Anterior cingulate cortex (tissue), 58 donors: ENCODE measurements at regions not wholly inside any gene's neighbourhood (a gene's known extent, or its start where the extent isn't known, plus 50 kb on each side); places are given as distances from the start of the nearest gene placed in this dataset.

ENCODE experiments used
- DNase-seq, 58 donors: peaks; one replicate each; lab custom pipeline; 2025; lab: John Stamatoyannopoulos, UW

DNA sequence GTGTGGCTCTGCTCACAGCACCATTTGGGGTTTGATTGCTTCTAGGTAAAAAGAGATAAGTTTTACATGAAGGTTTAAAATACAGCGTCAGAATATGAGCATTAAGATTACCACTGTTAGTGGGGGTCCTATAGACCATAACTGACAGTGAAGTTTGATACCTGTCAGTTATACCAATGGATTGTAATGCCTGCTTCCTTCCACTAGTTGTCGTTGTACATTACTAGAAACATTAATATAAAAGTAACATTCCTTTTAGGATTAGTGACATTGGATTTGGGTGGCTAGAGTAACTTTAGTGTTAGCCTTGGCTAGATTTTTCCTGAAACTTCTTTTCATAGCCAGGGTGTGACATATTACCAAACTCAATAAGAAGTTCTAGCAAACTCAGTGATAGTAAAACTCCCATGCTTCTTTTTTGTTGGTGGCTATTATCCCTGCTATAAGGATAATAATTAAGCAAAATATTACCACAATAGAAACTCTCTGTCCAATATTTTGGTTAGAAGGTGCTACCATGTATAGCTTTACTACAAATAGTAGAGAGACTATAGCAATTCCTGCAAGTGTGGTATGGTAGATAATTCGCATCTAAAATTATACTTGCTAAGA, 57.1 kb downstream of the FAM181B start:
- no peak for DNase-seq

- no peak for DNase-seq
Observed at GRCh38 chr11:82675838-82676237, 57.8 kb downstream of the FAM181B start.

DNA sequence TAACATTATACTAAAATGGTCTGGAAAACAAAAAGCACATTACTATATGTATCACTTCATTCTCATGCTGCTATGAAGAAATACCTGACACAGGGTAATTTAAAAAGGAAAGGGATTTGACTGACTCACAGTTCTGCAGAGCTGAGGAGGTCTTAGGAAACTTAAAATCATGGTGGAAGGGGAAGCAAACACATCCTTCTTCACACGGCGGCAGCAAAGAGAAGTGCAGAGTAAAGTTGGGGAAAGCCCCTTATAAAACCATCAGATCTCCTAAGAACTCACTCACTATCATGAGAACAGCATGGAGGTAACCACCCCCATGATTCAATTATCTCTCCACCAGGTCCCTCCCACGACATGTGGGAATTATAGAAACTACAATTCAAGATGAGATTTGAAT, 60.0 kb downstream of the FAM181B start:
- DNase-seq, result no peak

GRCh38 chr11:82671451-82671850, 62.2 kb downstream of the FAM181B start:
- no peak for DNase-seq

DNA sequence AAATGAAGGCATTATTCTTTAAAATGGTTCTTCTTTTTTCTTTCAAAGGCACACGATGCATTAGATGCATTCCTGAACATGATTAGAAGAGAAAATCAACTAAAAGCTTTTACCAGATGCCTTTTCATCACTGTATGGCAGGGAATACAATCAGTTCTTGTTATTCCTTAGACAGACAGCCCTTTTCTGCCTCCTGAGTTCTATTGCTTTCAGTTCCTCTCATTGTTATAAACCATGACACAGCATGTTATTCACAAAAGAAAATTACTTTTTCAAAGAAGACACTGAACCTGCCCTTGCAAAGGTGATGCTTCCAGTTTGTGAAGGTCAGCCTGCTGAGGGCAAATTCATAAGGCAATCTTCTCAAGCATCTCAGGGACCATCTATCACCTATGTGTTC, 70.1 kb downstream of the FAM181B start:
- DNase-seq, result peak in 2 of 58 donors; percentile 1 to 68

- no peak for DNase-seq
Observed at GRCh38 chr11:82653752-82654151, 79.9 kb downstream of the FAM181B start.

GRCh38 chr11:82639251-82639650, 94.4 kb downstream of the FAM181B start:
- DNase-seq, result no peak

DNA sequence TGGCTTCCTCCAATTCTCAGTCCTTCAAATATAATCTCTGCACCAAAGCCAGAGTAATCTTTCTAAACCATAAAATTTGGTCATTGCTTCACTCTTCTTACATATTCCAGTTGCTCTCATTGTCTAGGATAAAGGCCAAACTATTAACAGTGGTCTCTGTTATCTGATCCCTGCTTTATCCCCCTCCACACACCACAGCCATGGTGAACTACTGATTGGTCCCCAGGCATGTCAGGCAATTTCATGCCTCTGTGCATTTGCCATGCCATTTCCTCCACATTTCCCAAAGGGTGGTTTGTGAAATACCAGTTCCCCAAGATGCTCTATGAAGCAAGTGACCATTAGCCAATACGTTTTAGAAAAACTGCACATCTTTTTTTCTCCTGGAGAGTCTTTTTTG, 97.0 kb downstream of the FAM181B start:
- DNase-seq, result no peak

- DNase-seq, result no peak
Observed at GRCh38 chr11:82634091-82634490, 99.6 kb downstream of the FAM181B start.

- no peak for DNase-seq
Observed at GRCh38 chr11:82631722-82632630, 101.7 kb downstream of the FAM181B start.

DNA sequence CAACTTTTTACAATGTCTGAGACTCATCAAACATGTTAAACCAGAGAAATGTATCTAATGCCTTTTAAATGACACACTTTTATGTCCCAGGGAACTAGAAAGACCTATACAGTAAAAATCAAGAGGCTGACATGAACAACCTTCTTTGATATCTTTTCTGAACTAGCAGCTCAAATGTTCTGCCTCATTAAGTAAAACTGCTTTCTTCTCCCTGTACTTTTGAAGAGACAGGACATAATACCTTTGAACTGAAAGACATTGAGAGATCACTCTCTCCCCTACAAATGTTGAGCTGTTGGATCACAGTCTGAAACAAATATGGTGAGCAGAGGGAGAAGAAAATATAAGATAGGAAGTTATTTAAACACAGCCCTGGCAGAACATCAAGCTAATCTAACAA, 123.0 kb downstream of the FAM181B start:
- no peak for DNase-seq

GRCh38 chr11:82606738-82607137, 126.9 kb downstream of the FAM181B start:
- no peak for DNase-seq

GRCh38 chr11:82601711-82602110, 132.0 kb downstream of the FAM181B start:
- DNase-seq, result no peak

GRCh38 chr11:82599836-82600235, 133.8 kb downstream of the FAM181B start:
- DNase-seq, result peak in 2 of 58 donors; percentile 3 to 11

DNA sequence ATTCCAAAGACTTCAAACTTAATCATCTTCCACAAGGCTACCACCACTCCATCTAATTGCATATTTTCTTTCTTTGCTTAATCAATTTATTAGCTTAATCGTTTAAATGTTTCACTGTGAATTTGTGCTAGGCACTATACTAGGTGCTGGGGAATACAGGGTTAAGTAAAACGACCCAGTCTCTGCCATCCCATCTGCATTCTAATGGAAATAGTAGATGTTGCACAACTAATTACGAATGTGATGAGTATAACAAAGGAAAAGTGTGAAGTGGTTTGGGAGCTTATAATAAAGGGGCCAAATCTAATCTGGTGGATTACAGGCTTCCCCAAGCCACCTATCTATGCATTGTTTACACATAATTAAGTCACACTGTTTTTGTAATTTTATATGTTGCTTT, 147.1 kb downstream of the FAM181B start:
- DNase-seq, result no peak

- peak in 1 of 58 donors; percentile 0 for DNase-seq
Observed at GRCh38 chr11:82577246-82577645, 156.4 kb downstream of the FAM181B start.

DNA sequence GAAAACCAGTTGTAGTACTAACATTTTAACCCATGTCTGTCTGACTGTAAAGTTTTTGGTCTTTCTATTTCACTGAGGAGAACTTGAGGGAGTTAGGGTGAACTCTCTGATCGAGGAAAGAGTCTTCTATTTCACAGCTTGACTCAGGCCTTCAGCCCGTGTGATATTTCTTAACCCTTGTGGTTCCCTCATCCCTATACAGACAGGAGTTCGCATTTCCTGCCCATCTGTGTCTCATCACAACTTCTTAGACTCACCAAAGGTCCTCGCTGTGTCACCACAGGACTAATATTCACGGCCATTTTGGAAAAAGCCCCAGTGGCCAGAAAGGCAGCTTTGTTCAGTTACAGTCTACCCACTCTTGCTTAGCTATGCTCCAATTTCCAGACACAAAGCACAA, 172.8 kb downstream of the FAM181B start:
- DNase-seq, result no peak

GRCh38 chr11:82559609-82560008, 174.1 kb downstream of the FAM181B start:
- DNase-seq, result no peak

GRCh38 chr11:82557274-82557673, 176.4 kb downstream of the FAM181B start:
- peak in 9 of 58 donors; percentile 2 to 40 (median 7) for DNase-seq

GRCh38 chr11:82556210-82556609, 177.5 kb downstream of the FAM181B start:
- no peak for DNase-seq

DNA sequence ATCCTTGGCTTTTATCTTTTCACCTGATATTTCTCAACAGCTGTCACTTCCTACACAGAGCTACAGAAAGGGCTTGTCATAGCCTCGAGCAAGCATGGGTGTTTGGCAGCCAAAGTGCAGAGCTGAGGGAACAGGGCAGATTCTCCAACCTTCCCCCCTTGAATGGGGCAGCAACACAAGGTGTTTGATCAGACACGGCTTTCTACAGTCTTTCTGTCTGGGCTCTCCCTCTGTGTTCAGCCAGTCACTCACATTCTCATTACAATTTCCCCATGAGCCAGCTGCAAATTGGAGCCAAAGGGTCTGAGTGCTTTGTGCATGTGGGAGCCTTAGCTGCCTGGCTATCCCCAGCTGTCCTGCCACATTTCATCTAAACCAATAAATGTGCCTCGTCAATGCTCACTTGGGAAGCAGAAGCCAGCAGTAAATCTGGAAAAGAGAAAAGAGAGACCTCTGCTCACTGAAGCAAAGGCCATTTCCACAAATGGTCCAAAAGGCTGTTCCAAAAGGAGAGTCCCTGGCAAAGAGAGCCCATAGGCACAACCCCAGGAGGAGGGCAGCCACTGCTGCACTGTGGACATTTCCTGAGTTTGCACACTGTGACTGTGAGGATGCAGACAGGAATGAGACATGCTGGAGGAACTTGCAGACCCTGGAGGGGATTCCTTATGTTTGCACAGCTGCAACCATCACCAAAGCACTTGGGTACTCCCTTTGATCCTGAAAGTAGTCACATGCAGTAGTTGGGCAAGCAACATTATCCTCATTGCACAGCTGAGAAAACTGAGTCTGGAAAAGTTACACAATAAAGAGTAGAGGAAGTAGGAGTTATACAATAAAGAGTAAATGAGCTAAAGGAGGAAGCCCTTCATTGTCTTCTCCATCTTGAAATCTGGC, 186.8 kb downstream of the FAM181B start:
- DNase-seq, result peak in 4 of 58 donors; percentile 1 to 22 (median 5)
